ENCODE measurements at regions not wholly inside any gene's neighbourhood (a gene's known extent, or its start where the extent isn't known, plus 50 kb on each side); places are given as distances from the start of the nearest gene placed in this dataset.
"Not testable (repeated sequence)": the region's sequence is repeated elsewhere in the genome, so short reads cannot be mapped to it uniquely, and the experiment has no call there.

DNA sequence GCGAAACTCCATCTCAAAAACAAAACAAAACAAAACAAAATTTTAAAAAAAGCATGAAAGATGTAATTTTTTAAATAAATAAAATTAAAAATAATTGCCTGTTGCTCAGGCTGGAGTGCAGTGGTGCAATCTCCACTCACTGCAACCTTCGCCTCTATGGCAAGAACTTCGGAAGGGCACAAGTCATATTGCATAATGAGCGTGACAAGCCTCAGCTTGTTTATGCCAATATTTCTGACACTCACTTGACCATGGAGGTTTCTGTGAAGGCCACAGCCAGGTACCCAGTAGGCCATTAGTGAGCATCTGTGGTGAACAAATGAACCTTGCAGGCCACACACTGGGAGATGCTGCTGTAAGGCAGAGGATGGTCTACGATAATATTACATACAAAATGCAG lies 106.1 kb upstream of the KMT2C start:
- ATAC-seq = no peak

DNA sequence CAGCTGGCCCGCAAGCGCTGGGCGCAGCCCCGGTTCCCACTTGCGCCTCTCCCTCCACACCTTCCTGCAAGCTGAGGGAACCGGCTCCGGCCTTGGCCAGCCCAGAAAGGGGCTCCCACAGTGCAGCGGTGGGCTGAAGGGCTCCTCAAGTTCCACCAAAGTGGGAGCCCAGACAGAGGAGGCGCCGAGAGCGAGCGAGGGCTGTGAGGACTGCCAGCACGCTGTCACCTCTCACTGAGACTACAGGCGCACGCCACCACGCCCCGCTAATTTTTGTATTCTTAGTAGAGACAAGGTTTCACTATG lies 103.3 kb upstream of the KMT2C start:
- ATAC-seq = not testable (repeated sequence)

DNA sequence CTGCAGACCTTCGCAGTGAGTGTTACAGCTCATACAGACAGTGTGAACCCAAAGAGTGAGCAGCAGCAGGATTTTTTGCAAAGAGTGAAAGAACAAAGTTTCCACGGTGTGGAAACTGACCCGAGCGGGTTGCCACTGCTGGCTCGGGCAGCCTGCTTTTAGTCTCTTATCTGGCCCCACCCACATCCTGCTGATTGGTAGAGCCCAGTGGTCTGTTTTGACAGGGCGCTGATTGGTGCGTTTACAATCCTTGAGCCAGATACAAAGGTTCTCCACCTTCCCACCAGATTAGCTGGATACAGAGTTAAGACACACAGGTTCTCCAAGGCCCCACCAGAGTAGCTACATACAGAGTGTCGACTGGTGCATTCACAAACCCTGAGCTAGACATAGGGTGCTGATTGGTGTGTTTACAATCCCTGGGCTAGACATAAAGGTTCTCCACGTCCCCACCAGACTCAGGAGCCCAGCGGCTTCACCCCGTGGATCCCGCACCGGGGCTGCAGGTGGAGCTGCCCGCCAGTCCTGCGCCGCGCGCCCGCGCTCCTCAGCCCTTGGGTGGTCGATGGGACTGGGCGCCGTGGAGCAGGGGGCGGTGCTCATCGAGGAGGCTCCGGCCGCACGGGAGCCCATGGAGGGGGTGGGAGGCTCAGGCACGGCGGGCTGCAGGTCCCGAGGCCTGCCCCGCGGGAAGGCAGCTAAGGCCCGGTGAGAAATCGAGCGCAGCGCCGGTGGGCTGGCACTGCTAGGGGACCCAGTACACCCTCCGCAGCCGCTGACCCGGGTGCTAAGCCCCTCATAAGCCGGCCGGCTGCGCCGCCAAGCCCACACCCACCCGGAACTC lies 102.8 kb upstream of the KMT2C start:
- ATAC-seq = not testable (repeated sequence)

DNA sequence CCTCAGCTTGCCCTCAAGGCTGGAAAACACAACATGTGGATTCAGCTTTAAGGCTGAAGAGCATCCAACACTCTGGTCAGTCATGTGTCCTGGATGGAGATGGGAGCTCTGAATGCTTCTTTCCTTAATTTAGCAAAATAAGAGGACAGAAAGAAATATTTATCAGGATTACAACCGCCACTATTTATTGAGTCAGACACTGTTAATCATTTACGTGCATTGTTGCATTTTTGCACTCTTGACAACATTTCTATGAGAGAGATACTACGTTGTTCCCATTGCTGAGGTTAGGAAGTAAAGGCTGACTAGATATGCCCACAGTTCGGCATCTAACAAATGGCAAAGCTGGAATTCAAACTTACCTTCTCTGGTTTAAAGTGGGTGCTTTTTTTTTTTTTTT lies 101.8 kb upstream of the KMT2C start:
- ATAC-seq = no peak

DNA sequence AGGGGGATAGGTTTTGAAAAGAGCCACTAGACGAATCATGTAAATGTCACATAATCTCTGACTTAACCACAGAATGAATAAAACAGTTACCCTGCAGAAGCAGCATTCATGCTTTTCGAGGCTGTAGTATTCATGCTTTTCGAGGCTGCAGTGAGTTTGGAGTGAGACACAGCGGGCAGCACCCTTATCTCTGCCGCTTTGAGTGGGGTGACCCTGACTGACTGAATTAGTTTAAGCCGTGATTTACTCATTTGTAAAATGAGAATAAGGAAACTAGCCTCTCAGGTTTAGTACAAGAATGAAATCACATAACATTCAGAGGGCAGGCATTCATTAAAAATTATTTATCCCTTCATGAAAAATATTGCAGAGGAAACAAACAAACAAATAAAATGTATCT lies 92.8 kb upstream of the KMT2C start:
- no peak for ATAC-seq

DNA sequence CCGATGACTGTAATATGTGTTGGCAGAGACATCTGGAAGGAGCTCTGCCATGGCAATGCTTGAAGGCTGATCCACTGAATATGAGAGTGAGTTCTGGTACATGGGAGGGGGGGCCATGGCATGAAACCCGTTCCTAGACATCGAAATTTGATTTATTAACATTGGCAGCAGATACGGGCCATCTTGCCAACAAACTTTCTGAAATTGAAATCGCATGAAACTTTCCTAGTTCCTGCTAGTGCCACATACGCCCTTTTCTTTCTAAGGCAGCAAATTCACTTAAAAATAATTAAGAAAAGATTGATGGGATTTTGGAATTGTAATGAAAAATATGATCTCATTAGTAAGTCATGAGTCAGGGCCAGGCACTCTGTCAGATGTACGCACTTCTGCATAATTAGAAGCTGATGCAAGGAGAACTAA lies 91.8 kb upstream of the KMT2C start:
- no peak for ATAC-seq

DNA sequence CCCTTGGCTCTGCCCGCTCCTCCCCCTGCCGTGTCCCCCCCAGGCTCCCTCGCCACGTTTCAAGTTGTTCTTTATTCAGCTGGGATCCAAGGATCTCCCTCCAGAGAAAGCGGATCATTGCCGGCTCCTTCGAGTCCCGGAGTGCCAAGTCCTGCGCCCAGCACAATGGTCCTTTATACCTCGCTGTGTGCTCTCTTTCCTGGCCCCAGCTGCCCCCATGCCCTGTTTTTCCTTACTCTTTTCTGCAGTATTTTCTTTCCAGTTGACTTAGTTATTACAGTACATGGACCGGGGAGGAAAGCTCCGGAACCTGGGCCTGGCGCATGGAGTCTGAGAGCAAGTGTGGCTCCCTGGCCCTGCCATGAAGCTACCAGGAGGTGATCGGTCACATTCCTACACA lies 88.1 kb upstream of the KMT2C start:
- no peak for ATAC-seq

DNA sequence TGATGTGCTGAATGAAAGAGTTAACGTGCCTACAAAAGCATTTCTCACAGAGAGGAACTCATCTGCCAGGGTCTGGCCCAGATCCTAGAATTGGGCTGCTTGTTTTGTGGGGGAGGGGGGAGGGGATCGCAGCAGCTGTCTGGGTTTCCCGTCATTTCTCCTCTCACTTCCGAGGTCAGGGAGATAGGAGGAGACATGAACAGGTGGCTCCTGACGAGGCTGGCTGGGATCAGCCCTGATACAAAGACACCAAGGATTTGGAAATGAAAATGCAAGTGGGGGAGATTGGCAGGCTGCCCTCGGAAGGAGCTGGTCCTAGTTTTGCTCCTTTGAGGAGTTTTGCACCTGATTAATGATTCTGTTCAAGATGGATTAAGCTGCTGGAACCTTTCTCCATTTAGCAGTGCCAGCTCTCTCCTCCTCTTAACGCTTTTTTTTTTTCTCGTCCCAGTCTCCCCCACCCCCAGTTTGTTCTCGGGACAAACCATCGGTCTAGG lies 86.8 kb upstream of the KMT2C start:
- no peak for ATAC-seq

DNA sequence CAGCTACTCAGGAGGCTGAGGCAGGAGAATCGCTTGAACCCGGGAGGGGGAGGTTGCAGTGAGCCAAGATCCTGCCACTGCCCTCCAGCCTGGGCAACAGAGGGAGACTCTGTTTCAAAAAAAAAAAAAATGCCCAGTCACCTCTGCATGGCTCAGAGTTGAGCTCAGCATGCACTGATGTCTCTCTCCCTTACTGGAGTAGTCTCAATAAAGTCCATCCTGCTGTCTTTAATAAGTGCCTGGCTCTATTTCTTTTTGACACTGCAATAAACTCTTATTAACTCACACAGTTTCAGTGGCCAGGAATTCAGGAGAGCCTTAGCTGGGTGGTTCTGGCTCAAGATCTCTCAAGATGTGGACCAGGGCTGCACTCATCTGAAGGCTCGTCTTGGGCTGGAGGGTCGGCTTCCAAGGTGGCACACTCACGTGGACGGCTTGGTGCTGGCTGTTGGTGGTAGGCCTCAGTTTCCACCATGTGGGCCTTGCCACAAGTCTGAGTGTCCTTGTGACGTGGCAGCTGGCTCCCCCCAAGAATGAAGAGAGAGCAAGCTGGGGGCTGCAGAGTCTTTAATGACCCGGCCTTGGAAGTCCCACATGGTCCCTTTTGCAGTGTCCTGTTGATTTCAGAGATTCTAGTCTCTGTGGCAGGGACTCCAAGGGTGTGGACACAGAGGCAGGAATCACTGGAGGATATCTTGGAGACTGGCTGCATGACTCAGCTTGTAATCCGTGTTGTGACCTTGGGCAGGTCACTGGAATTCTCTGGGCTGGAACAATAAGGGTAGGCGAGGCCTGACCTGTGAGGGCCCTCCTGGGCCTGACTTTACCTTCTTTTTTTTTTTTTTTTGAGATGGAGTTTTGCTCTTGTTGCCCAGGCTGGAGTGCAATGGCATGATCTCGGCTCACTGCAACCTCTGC lies 85.9 kb upstream of the KMT2C start:
- no peak for ATAC-seq

DNA sequence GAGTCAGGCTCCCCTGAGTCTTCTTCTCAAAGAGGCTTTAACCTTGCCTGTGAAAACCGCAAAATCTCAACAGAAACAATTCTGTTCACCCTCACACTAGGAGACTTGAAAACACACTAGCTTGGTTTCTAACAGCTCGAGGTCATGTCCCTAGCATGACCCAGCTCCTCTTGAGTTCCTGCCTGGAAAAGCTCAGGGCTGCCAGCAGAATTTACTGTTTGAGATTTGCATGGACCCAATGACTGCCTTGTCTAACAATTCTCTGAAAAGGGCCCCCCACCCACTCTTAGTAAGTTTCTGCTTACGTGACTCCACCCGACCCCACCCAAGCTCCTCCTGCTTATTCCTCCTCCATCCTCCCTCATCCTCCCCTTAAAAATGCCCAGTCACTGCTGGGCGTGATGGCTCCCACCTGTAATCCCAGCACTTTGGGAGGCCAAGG lies 85.1 kb upstream of the KMT2C start:
- ATAC-seq = no peak

DNA sequence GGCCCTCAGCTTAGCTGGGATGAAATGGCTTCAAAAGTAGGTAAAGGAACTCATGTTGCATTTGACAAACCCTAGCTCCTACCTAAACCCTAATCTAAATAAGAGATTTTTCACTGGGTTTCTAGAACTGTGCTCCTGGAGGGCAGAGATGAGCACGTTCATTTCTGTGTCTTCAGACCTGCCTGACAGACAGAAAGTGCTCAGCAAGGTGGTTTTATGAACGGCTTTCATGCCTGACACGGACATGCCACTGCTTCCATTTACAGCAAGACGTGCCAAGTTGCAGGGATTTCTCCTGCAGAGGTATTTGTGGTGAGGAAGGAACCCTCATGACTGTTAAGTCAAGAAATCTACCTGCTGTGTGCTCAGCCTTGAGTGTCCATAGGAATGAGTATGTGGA lies 83.5 kb upstream of the KMT2C start:
- ATAC-seq = no peak

DNA sequence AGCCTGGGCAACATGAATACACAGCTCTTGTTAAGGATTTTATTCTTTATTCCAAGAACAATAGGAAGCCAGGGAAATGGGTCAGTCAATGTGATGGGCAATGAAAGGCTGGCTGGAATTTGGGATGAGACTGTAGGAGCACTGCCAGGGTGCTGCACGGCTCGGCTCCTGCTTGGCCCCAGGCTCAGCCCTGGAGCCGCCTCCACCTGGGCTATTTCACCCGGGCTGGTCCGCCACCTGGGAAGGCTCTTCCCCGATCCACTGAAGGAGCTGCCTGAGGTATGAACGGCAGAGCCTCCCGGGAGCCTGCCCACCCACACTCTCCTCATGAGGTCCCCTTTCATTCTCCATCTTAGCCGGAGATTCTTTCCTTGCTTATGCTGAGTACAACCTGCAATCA lies 80.4 kb upstream of the KMT2C start:
- ATAC-seq = no peak

DNA sequence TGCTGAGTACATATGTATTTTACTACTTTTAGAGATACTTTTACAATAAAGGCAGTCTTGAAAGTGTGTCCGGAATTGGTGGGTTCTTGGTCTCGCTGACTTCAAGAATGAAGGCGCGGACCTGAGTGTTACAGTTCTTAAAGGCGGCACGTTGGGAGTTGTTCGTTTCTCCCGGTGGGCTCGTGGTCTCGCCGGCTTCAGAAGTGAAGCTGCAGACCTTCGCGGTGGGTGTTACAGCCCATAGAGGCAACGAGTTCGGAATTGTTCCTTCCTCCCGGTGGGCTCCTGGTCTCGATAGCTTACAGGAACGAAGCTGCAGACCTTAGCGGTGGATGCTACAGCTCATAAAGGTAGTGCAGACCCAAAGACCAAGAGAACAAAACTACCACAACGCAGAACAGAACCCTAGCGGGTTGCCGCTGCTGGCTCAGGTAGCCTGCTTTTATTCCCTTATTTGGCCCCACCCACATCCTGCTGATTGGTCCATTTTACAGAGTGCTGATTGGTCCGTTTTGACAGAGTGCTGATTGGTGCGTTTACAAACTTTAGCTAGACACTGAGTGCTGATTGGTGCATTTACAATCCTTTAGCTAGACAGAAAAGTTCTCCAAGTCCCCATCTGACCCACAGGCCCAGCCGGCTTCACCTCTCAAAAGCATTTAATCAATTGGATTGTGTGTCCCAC lies 79.6 kb upstream of the KMT2C start:
- not testable (repeated sequence) for ATAC-seq

DNA sequence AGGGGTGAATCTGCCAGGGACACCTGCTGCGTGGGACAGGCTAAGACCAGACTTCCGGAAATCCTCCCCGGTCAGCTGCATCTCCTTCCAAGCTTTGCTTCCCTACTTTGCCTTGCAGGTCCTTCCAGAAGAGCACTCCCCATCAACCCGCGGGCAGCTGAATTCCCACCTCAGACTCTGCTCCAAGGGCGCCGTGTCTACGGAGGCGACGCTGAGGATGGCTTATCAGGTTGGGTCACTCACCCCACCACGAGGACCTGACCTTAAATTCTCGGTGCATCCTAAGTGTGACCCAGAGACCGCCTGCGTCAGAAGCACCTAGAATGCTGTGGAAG lies 78.9 kb upstream of the KMT2C start:
- no peak for ATAC-seq

DNA sequence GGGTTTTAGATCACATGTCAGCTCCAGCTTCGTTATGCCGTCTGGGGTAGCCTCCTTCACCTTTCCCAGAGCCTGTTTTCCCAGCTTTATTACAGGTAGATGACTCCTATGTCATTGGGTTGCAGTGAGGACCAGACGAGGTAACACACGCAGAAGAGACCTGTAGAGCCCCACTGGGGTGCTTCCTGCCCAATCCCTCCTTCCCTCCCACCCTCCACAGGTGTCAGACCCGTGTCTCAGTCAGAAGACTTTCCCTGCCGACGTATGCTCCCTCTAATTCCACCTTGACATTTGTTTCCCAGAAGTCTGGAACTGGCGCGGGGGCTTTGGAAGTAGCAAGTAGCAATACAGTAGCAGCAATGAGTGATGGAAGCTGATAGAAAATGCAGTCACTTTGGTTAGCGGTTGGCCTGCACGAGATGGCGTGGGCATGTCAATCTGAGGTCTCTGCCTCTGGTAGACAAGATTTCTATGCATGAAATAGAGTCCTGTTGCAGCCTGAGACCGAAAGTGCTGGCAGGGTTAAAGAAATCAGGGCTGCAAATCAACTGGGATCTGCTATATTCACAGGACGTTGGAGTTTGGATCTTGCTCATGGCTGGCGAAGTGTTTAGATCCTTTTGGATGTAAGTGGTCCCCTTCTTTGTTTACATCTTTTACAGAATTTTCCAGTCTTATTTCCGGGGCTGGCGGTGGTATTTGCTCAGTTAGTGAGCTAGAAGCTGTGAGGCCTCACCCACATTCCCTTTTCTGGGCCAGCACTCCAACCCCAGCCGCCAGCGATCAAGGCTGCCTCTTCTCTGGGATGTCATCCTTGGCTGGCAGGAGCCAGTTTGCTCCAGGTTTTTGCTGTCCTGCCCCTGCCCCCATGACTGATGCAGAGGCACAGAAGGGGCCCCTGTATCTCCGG lies 78.3 kb upstream of the KMT2C start:
- ATAC-seq = no peak

DNA sequence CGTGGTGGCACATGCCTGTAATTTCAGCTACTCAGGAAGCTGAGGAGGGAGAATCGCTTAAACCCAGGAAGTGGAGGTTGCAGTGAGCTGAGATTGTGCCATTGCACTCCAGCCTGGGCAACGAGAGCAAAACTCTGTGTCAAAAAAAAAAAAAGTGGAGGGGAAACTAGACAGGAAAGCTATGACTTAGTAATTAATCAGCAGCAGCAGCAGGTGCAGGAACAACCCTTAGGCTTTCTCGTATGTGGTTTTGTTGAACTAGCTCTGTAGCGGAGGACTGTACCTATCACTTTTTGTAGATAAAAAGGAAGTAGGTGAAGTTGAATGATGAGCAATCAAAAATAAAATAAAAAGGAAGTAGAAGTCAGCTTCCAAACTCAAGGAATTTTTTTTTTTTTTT lies 76.9 kb upstream of the KMT2C start:
- peak; percentile 94 to 99 for ATAC-seq

DNA sequence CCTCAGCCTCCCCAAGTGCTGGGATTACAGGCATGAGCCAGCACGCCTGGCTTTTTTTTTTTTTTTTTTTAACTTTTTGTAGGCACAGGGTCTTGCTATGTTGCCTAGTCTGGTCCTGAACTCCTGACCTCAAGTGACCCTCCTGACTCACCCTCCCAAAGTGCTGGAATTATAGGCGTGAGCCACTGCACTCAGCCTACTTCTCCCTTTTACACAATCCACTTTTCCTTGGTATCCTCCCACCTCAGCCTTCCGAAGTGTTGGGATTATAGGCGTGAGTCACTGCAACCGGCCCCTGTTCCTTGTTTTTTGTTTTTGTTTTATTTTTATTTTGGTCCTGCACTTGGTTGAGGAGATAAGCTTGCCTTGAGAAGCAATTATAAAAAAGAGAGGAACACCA lies 75.9 kb upstream of the KMT2C start:
- ATAC-seq = no peak

DNA sequence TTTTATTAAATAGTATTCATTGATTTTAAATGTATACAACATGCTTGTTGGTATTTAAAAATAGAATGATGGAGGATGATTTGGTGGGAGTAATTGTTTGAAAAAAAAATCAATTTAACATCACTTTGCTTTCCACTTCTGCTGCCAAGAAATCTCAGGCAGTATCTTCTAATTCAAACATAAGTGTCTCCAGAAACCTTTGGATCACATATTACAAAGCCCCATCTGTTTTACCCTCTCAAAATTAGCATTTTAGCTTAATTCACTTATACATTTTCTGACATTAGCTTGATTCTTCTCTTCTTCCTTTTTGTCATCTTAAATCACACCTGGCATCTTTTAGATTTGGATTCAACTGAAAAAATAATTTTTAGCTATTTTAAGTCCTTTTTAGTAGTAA lies 72.9 kb upstream of the KMT2C start:
- no peak for ATAC-seq

DNA sequence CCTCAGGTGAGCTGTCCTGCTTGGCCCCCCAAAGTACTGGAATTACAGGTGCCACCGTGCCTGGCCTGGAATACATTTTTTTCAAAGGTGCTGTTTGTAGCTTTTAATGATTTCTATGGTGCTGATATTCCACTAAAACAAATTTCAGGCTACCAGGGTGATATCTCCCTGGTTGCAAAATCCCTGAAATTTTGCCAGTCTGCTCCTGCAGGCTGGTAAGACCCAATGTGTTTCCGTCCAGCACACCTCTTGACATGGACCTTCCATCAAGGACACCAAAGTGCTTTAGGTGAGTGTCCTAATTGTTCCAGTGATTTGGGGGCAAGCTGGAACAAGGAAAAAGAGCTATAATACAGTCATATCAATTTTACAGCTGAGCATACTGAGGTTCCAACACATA lies 69.8 kb upstream of the KMT2C start:
- ATAC-seq = no peak

DNA sequence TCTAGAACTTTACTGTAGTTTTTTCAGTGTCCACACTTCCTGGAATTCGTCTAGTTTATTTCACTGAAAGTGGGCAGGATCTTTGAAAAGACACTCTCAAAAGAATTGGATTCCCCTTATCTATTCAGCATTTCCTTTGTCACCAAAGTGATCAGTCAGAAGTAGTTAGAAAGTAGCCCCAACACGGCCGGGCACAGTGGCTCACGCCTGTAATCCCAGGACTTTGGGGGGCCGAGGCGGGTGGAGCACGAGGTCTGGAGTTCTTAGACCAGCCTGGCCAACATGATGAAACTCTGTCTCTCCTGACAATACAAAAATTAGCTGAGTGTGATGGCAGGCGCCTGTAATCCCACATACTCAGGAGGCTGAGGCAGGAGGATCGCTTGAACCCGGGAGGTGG lies 69.0 kb upstream of the KMT2C start:
- ATAC-seq = no peak

DNA sequence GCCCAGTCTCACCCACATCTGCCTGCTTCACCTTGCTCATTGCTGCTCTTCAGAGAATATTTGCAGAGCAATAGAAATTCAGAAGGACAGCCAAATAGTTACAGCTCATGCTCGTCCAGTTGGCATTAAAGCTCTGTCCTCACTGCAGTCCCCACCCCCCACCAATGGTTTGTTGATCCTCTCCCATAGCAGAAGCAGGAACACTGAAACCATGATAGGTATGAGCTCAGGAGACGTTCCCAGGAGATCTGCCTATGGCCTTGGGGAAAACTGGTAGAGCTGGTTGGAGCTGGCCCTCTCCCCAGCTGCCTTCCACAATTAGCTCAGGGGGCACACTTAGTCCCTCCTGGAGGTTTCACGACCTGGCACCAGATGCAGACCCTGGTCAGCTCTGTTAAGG lies 68.6 kb upstream of the KMT2C start:
- no peak for ATAC-seq
